ENCODE measurements at regions not wholly inside any gene's neighbourhood (a gene's known extent, or its start where the extent isn't known, plus 50 kb on each side); places are given as distances from the start of the nearest gene placed in this dataset.

GRCh38 chr18:34991152-34991551, 50.1 kb upstream of the MAPRE2 start:
- 94% methylated on average over 7 of the region's 7 CpGs for WGBS

More at GRCh38 chr18:34991152-34991551, 50.1 kb upstream of the MAPRE2 start:
- H3K9me3 ChIP-seq (ENCODE audit: control insufficient read depth in 4 of 4, low read length in 3 of 4): no peaks in the 10 kb centered on the region
- no peak overlapping the region for H3K4me3 ChIP-seq (ENCODE audit: low read depth in 1 of 3, low read length in 3 of 3)
- no peak overlapping the region for H3K9ac ChIP-seq (ENCODE audit: low read depth in 1 of 2, low read length in 2 of 2)
- DNase-seq (ENCODE audit: low spot score): no peak
- no peaks in the 10 kb centered on the region for H3K36me3 ChIP-seq (ENCODE audit: control insufficient read depth in 4 of 4, insufficient read depth in 3 of 4, low read depth in 1 of 4, low read length in 3 of 4)
- H3K27ac ChIP-seq (ENCODE audit: low read depth in 1 of 2, low read length in 2 of 2): no peak overlapping the region
- no peaks in the 10 kb centered on the region for H3K27me3 ChIP-seq (ENCODE audit: control insufficient read depth in 4 of 4, insufficient read depth in 4 of 4, low read length in 3 of 4)
- H3K4me1 ChIP-seq (ENCODE audit: control insufficient read depth in 4 of 4, insufficient read depth in 4 of 4, low read length in 3 of 4): no peaks in the 10 kb centered on the region
- TF ChIP-seq JUND (IDR thresholded peaks at IDR 0.05) (no peak), NR2F2 (IDR thresholded peaks at IDR 0.05) (no peak), SP1 (IDR thresholded peaks at IDR 0.05) (no peak), ATF3 (IDR thresholded peaks at IDR 0.05) (no peak), REST (IDR thresholded peaks at IDR 0.05) (no peak), YY1 (IDR thresholded peaks at IDR 0.05) (no peak), MAX (IDR thresholded peaks at IDR 0.05) (no peak), HNF4G (IDR thresholded peaks at IDR 0.05) (no peak), RXRA (IDR thresholded peaks at IDR 0.05) (no peak), ZBTB33 (IDR thresholded peaks at IDR 0.05) (no peak), HNF4A (conservative IDR thresholded peaks at IDR 0.05) (no peak), CTCF (IDR thresholded peaks at IDR 0.05; ENCODE audit: low read depth, low read length, missing input control) (no peak), FOXA1 (IDR thresholded peaks at IDR 0.05) (no peak), RAD21 (IDR thresholded peaks at IDR 0.05) (no peak)
